ENCODE measurements at regions not wholly inside any gene's neighbourhood (a gene's known extent, or its start where the extent isn't known, plus 50 kb on each side); places are given as distances from the start of the nearest gene placed in this dataset.
A peak's percentile ranks its signal among the peaks of the same experiment; 100 is the strongest.
"Not testable (repeated sequence)": the region's sequence is repeated elsewhere in the genome, so short reads cannot be mapped to it uniquely, and the experiment has no call there.

DNA sequence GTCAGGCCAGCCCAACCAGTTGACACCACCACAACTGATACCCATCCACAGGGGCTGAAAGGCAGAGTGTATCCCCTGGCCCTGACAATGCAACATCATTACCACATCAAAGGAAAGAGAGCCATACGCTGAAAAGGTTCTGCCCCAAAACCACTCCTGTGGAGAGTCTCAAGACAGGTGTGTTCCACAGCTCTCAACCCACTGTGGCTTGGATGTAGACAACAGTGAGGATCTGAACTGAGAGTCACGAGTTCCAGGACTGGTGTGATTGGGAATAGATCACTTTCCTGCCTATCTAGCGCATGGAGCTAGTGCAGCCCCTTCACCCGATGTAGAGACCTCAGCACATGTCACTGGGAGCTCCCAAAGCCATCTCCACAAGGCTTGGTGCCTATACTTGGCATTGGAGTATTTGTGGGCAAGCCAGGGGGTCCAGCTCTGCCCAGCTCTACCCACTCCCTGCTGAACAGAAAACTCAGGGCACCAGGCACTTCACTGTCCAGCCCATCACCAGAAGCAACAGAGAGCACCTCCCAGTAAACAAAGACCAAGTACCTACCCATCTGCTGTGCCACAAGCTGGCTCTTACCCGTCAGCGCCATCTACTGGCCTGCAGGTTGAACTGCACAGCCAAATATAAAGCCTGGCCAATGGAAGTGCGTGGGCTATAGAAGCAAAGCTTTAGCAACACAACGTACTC is 579.5 kb downstream of the UQCRFS1 start:
- Histone ChIP-seq H3K4me1 (no peaks in the 10 kb centered on the region), H3K27me3 (no peaks in the 10 kb centered on the region), H3K9me3 (peaks cover 0 to 5% of the 10 kb centered on the region in 2 donors), H3K27ac (no peak overlapping the region), H3K36me3 (no peaks in the 10 kb centered on the region), H3K4me3 (no peak overlapping the region)
- DNase-seq (ENCODE audit: low spot score in 2 of 2), result no peak
- intact Hi-C loops (cut with DNase I), result no loop called here
- TF ChIP-seq, protein P1, sequence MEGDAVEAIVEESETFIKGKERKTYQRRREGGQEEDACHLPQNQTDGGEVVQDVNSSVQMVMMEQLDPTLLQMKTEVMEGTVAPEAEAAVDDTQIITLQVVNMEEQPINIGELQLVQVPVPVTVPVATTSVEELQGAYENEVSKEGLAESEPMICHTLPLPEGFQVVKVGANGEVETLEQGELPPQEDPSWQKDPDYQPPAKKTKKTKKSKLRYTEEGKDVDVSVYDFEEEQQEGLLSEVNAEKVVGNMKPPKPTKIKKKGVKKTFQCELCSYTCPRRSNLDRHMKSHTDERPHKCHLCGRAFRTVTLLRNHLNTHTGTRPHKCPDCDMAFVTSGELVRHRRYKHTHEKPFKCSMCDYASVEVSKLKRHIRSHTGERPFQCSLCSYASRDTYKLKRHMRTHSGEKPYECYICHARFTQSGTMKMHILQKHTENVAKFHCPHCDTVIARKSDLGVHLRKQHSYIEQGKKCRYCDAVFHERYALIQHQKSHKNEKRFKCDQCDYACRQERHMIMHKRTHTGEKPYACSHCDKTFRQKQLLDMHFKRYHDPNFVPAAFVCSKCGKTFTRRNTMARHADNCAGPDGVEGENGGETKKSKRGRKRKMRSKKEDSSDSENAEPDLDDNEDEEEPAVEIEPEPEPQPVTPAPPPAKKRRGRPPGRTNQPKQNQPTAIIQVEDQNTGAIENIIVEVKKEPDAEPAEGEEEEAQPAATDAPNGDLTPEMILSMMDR (IDR thresholded peaks at IDR 0.05), result peak; percentile 18 to 51 (median 32)

DNA sequence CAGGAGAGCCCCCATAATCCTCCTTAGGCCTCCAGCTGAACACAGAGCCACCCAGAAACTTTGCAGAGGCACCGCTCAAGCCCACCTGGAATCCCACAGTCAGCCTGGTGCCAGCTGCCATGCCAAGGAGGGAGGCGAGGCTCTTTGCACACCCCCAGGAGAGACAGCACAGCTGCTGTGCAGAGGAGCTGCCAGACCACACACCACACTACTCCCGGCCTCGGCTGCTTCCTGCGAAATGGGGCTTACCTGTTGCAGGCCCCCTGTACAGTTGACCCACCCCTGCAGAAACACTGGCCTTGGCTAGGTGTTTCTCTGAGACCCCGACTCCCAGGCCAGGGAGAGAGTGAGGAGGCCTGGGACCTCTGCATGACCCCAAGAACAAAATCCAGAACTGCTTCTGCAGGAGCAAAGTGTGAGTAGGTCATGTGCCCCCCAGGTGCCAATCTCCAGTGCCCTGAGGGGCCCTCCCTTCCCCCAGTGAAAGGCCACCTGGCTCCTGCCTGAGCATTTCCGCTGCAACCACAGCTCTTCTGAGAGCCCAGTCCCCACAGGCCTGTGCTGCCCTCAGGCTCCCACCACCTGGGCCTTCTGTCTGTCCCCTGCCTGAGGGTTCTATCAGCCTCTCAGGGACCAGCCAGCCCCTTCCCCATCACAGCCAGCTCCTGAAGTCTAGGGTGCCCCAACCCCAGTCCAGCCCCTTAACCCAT is 580.4 kb downstream of the UQCRFS1 start:
- Histone ChIP-seq H3K4me3 (no peak overlapping the region), H3K27ac (no peak overlapping the region), H3K9me3 (peaks cover 0 to 8% of the 10 kb centered on the region in 2 donors), H3K36me3 (no peaks in the 10 kb centered on the region), H3K4me1 (no peaks in the 10 kb centered on the region), H3K27me3 (no peaks in the 10 kb centered on the region)
- DNase-seq (ENCODE audit: low spot score in 2 of 2), result no peak
- intact Hi-C loops (cut with DNase I), result no loop called here
- TF ChIP-seq, protein P1 (IDR thresholded peaks at IDR 0.05), result no peak

DNA sequence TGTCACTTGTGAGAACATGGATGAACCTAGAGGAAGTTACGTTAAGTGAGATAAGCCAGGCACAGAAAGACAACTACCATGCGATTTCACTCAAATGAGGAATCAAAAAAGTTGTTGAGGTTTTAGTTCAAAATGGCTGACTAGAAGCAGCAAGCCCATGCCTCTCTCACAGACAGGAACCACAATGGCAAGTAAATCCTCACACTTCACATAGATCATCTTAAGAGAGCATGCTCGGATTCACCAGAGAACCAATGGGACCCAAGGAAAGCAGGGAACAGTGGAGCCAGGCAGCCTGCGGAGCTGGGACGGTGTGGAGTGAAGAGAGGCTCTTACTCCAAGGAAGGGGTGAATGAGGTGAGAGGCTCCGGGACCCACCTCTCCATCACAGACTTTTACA is 581.0 kb downstream of the UQCRFS1 start:
- H3K27ac ChIP-seq, result no peak overlapping the region

DNA sequence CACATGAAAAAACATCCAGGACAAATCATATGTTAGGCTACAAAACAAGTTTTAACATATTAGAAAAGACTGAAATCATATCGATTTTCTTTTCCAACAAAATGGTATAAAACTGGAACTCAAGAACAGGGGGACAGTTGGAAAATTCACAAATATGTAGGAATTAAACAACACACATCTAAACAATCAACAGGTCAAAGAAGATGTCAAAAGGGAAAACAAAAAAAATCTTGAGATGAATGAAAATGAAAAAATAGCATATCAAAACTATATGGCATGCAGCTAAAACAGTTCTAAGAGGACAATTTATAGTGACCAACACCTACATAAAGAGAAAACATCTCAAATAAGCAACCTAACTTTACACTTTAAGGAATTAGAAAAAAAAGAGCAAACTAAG is 585.3 kb downstream of the UQCRFS1 start:
- Histone ChIP-seq H3K27me3 (no peaks in the 10 kb centered on the region), H3K4me1 (no peaks in the 10 kb centered on the region), H3K9me3 (peaks cover 0 to 7% of the 10 kb centered on the region in 2 donors), H3K27ac (no peak overlapping the region), H3K36me3 (no peaks in the 10 kb centered on the region), H3K4me3 (no peak overlapping the region)
- no peak for DNase-seq (ENCODE audit: low spot score in 2 of 2)
- intact Hi-C loops (cut with DNase I), result no loop called here
- TF ChIP-seq, protein P1 (IDR thresholded peaks at IDR 0.05), result no peak

More for the DNA sequence above, 581.0 kb downstream of the UQCRFS1 start:
- Histone ChIP-seq H3K4me1 (no peaks in the 10 kb centered on the region), H3K9me3 (peaks cover 0 to 12% of the 10 kb centered on the region in 2 donors), H3K4me3 (no peak overlapping the region), H3K27me3 (no peaks in the 10 kb centered on the region), H3K36me3 (no peaks in the 10 kb centered on the region)
- TF ChIP-seq, protein P1 (IDR thresholded peaks at IDR 0.05), result no peak
- intact Hi-C loops (cut with DNase I), result no loop called here
- DNase-seq (ENCODE audit: low spot score in 2 of 2), result no peak

DNA sequence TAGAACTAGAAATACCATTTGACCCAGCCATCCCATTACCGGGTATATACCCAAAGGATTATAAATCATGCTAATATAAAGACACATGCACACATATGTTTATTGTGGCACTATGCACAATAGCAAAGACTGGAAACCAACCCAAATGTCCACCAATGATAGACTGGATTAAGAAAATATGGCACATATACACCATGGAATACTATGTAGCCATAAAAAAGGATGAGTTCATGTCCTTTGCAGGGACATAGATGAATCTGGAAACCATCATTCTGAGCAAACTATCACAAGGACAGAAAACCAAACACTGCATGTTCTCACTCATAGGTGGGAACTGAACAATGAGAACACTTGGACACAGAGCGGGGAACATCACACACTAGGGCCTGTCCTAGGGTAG is 586.5 kb downstream of the UQCRFS1 start:
- H3K9me3 ChIP-seq, result not testable (repeated sequence)

DNA sequence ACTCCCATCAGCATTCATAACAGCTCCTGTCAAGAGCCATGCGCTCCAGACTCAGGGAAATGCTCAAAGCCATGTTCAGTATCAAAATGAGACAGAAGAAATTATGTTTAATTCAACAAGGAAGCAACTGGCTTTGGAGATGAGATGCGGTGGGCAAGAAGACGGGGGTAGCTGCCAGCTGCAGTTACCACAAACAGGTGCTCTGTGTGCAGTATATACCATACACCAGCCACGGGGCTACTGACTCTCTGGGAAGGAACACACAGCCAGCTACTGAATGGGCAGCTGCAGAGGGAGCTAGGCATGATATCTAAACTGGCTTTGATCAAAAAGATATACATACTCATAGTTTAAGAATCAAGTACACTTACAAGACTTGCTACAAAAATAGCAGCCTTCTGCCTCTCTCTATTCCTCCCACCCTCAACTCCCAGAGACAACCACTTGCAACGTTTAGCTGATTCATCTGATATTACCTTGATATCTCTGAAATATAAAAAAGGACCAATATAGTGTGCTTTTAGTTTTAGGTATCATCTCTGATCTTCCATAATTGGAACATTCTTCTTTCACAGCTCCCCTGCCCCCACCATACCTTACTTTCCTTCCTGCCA is 593.0 kb downstream of the UQCRFS1 start:
- Histone ChIP-seq H3K27ac (no peak overlapping the region), H3K4me3 (no peak overlapping the region), H3K9me3 (peaks cover 0 to under 1% of the 10 kb centered on the region in 2 donors), H3K36me3 (no peaks in the 10 kb centered on the region), H3K27me3 (no peaks in the 10 kb centered on the region), H3K4me1 (no peaks in the 10 kb centered on the region)
- intact Hi-C loops (cut with DNase I), result no loop called here
- no peak for DNase-seq (ENCODE audit: low spot score in 2 of 2)
- TF ChIP-seq, protein P1 (IDR thresholded peaks at IDR 0.05), result no peak

More for the DNA sequence above, 586.5 kb downstream of the UQCRFS1 start:
- H3K27ac ChIP-seq; H3K4me1 ChIP-seq; H3K36me3 ChIP-seq; H3K27me3 ChIP-seq; H3K4me3 ChIP-seq; intact Hi-C loops (cut with DNase I); DNase-seq (ENCODE audit: low spot score in 2 of 2): not testable (repeated sequence)
